Caco-2 (cell line): ENCODE measurements at regions not wholly inside any gene's neighbourhood (a gene's known extent, or its start where the extent isn't known, plus 50 kb on each side); places are given as distances from the start of the nearest gene placed in this dataset.

Experiments used
- BruUV-seq: library from RNA; stranded (reverse); fragments of 400-500 nt; replicated peaks from 2 replicates; lab custom pipeline; 2021; lab: Mats Ljungman, UMichigan
- CTCF ChIA-PET: fragments of 300-600 bp; sonication (Branson Sonifier 250); formaldehyde crosslinking; loops from one replicate; lab custom pipeline; 2022; ENCODE audit warnings: antibody characterized with exemption; lab: Charles Lee
- POLR2A ChIA-PET: fragments of 300-600 bp; sonication (Branson Sonifier 250); formaldehyde crosslinking; loops from one replicate; lab custom pipeline; 2022; ENCODE audit warnings: antibody characterized with exemption; lab: Charles Lee
- DNase-seq, 2 experiments: peaks; one replicate each; pipeline versions ENCODE4 v3.0.0 to v3.0.0-alpha.2; 2020 to 2022
- H3K27me3 ChIP-seq: replicated peaks from 2 replicates; pipeline ENCODE4 v1.6.0; 2011; ENCODE audit warnings: low read length; ENCODE audit not compliant: control insufficient read depth, insufficient read depth
- H3K36me3 ChIP-seq: 2 replicates; pipeline ENCODE4 v1.5.1; 2011; ENCODE audit warnings: low read length; ENCODE audit not compliant: control insufficient read depth, insufficient read depth
- H3K4me1 ChIP-seq: fragments of 250-450 bp; sonication (Bioruptor Pico); 2 replicates; pipeline ENCODE4 v1.5.1; 2020; ENCODE audit warnings: mild to moderate bottlenecking
- H3K4me3 ChIP-seq: 2 replicates; pipeline ENCODE4 v1.5.1; 2011; ENCODE audit warnings: low read depth, mild to moderate bottlenecking, control low read depth, low read length
- H3K9me3 ChIP-seq: fragments of 250-450 bp; sonication (Bioruptor Pico); 2 replicates; pipeline ENCODE4 v1.5.1; 2020; ENCODE audit warnings: mild to moderate bottlenecking, moderate library complexity
- H3K27ac Mint-ChIP-seq: one replicate; pipeline ENCODE4 v1.8.0; 2022; ENCODE audit warnings: mixed read lengths; ENCODE audit not compliant: unreplicated experiment
- H3K27me3 Mint-ChIP-seq: one replicate; pipeline ENCODE4 v1.8.0; 2022; ENCODE audit warnings: mixed read lengths; ENCODE audit not compliant: insufficient read depth, unreplicated experiment
- H3K36me3 Mint-ChIP-seq: one replicate; pipeline ENCODE4 v1.8.0; 2022; ENCODE audit warnings: mild to moderate bottlenecking, mixed read lengths; ENCODE audit not compliant: insufficient read depth, unreplicated experiment
- H3K4me1 Mint-ChIP-seq: one replicate; pipeline ENCODE4 v1.8.0; 2022; ENCODE audit warnings: low read depth, mixed read lengths; ENCODE audit not compliant: unreplicated experiment
- H3K4me3 Mint-ChIP-seq: one replicate; pipeline ENCODE4 v1.8.0; 2022; ENCODE audit warnings: mild to moderate bottlenecking, moderate library complexity, mixed read lengths; ENCODE audit not compliant: unreplicated experiment
- H3K9me3 Mint-ChIP-seq: one replicate; pipeline ENCODE4 v1.8.0; 2022; ENCODE audit warnings: mixed read lengths; ENCODE audit not compliant: unreplicated experiment
- CTCF ChIP-seq, 2 experiments: fragments of 200-600 bp in 1 of 2; IDR thresholded peaks; 1 replicate in 1 of 2; 2 replicates in 1 of 2; pipeline versions ENCODE4 v1.5.1 to v1.8.0; 2011 to 2022; ENCODE audit warnings: antibody characterized with exemption in 1 of 2, control low read depth in 1 of 2, inconsistent platforms in 1 of 2, low read depth in 1 of 2, low read length in 1 of 2, mild to moderate bottlenecking in 1 of 2, moderate library complexity in 1 of 2; ENCODE audit not compliant: insufficient read depth in 1 of 2, severe bottlenecking in 1 of 2, unreplicated experiment in 1 of 2
- intact Hi-C: fragments of 100-400 bp; cut with micrococcal nuclease; formaldehyde crosslinking; loops from one replicate; pipeline ENCODE4 v1.10.0; 2022; ENCODE audit not compliant: unreplicated experiment

GRCh38 chr13:82374719-82375118 lies 1507.6 kb downstream of the SLITRK1 start:
- H3K27me3 Mint-ChIP-seq, result no peaks in the 10 kb centered on the region
- CTCF ChIA-PET, result no interaction called here
- intact Hi-C loops, result no loop called here

GRCh38 chr13:82370316-82370715 lies 1512.0 kb downstream of the SLITRK1 start:
- Histone ChIP-seq H3K27me3 (no peaks in the 10 kb centered on the region), H3K9me3 (no peaks in the 10 kb centered on the region), H3K4me3 (no peak overlapping the region), H3K36me3 (no peaks in the 10 kb centered on the region), H3K4me1 (no peaks in the 10 kb centered on the region)
- intact Hi-C loops, result no loop called here
- Mint-ChIP-seq H3K4me1 (no peaks in the 10 kb centered on the region), H3K27me3 (no peaks in the 10 kb centered on the region), H3K4me3 (no peak overlapping the region), H3K36me3 (no peaks in the 10 kb centered on the region), H3K9me3 (no peaks in the 10 kb centered on the region), H3K27ac (no peak overlapping the region)
- POLR2A ChIA-PET, result no interaction called here
- DNase-seq, result no peak
- CTCF ChIA-PET, result no interaction called here
- BruUV-seq, result no TSS peak
- no peak for TF ChIP-seq CTCF (IDR thresholded peaks at IDR 0.05; ENCODE audit: insufficient read depth in 1 of 2, low read depth in 1 of 2, low read length in 1 of 2, severe bottlenecking in 1 of 2, unreplicated experiment in 1 of 2)

More at GRCh38 chr13:82374719-82375118, 1507.6 kb downstream of the SLITRK1 start:
- H3K36me3 ChIP-seq, result no peaks in the 10 kb centered on the region
- H3K9me3 Mint-ChIP-seq, result no peaks in the 10 kb centered on the region
- no peaks in the 10 kb centered on the region for H3K4me1 ChIP-seq
- no peaks in the 10 kb centered on the region for H3K27me3 ChIP-seq
- TF ChIP-seq CTCF (IDR thresholded peaks at IDR 0.05; ENCODE audit: insufficient read depth in 1 of 2, low read depth in 1 of 2, low read length in 1 of 2, severe bottlenecking in 1 of 2, unreplicated experiment in 1 of 2), result no peak
- DNase-seq, result no peak
- no peak overlapping the region for H3K4me3 ChIP-seq
- no peaks in the 10 kb centered on the region for H3K9me3 ChIP-seq
- H3K36me3 Mint-ChIP-seq, result no peaks in the 10 kb centered on the region
- POLR2A ChIA-PET, result no interaction called here
- H3K4me3 Mint-ChIP-seq, result no peak overlapping the region
- no peak overlapping the region for H3K27ac Mint-ChIP-seq
- peaks cover under 1% of the 10 kb centered on the region for H3K4me1 Mint-ChIP-seq
- BruUV-seq, result no TSS peak

GRCh38 chr13:82364525-82364924 lies 1517.7 kb downstream of the SLITRK1 start:
- no peaks in the 10 kb centered on the region for H3K36me3 ChIP-seq
- no peak for DNase-seq
- Mint-ChIP-seq H3K4me3 (no peak overlapping the region), H3K36me3 (no peaks in the 10 kb centered on the region), H3K27ac (no peak overlapping the region), H3K27me3 (no peaks in the 10 kb centered on the region), H3K4me1 (no peaks in the 10 kb centered on the region), H3K9me3 (no peaks in the 10 kb centered on the region)
- H3K4me1 ChIP-seq, result no peaks in the 10 kb centered on the region
- no TSS peak for BruUV-seq
- CTCF ChIA-PET, result no interaction called here
- TF ChIP-seq CTCF (IDR thresholded peaks at IDR 0.05; ENCODE audit: insufficient read depth in 1 of 2, low read depth in 1 of 2, low read length in 1 of 2, severe bottlenecking in 1 of 2, unreplicated experiment in 1 of 2), result no peak
- POLR2A ChIA-PET, result no interaction called here
- intact Hi-C loops, result no loop called here
- no peak overlapping the region for H3K4me3 ChIP-seq
- H3K27me3 ChIP-seq, result no peaks in the 10 kb centered on the region
- no peaks in the 10 kb centered on the region for H3K9me3 ChIP-seq
